ENCODE measurements at regions not wholly inside any gene's neighbourhood (a gene's known extent, or its start where the extent isn't known, plus 50 kb on each side); places are given as distances from the start of the nearest gene placed in this dataset.

DNA sequence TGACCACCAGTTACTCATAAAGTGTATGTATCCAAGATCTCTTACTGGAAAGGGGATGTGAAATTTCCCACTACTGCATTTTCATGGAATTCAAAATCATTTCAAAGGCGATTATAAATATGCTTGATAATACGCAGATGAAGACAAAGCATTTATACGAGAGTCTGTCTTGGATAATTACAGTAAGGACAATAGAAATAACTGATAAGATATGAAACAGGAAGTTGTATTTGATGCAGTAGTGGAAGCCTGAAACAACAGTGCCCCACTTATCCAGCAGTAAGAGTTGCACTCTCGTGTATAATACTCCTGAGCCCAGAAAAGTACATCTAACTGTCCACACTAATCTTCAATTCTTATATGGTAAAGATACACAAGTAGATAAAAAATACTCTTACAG, 188.7 kb upstream of the POU5F2 start:
- intact Hi-C loops (cut with micrococcal nuclease): no loop called here
- no peak overlapping the region for H3K4me3 Mint-ChIP-seq (ENCODE audit: unreplicated experiment)
- H3K27me3 Mint-ChIP-seq (ENCODE audit: insufficient read depth, unreplicated experiment): no peaks in the 10 kb centered on the region
- TF ChIP-seq, protein P1, sequence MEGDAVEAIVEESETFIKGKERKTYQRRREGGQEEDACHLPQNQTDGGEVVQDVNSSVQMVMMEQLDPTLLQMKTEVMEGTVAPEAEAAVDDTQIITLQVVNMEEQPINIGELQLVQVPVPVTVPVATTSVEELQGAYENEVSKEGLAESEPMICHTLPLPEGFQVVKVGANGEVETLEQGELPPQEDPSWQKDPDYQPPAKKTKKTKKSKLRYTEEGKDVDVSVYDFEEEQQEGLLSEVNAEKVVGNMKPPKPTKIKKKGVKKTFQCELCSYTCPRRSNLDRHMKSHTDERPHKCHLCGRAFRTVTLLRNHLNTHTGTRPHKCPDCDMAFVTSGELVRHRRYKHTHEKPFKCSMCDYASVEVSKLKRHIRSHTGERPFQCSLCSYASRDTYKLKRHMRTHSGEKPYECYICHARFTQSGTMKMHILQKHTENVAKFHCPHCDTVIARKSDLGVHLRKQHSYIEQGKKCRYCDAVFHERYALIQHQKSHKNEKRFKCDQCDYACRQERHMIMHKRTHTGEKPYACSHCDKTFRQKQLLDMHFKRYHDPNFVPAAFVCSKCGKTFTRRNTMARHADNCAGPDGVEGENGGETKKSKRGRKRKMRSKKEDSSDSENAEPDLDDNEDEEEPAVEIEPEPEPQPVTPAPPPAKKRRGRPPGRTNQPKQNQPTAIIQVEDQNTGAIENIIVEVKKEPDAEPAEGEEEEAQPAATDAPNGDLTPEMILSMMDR (IDR thresholded peaks at IDR 0.05; ENCODE audit: unreplicated experiment): no peak
- no peaks in the 10 kb centered on the region for H3K9me3 Mint-ChIP-seq (ENCODE audit: unreplicated experiment)
- H3K4me1 Mint-ChIP-seq (ENCODE audit: insufficient read depth, unreplicated experiment): peaks cover 21% of the 10 kb centered on the region
- no peak for DNase-seq (ENCODE audit: unreplicated experiment)
- H3K27ac Mint-ChIP-seq (ENCODE audit: low read depth, unreplicated experiment): no peak overlapping the region
- no TSS peak for BruUV-seq (replicated peaks)
- ChIA-PET POLR2A (no interaction called here), CTCF (interaction anchor here (0.8 kb wide), 1 partner anchor 190 kb away, joined by 3 read pairs; no protein-coding TSS in a partner anchor)
- peaks cover 5% of the 10 kb centered on the region for H3K36me3 Mint-ChIP-seq (ENCODE audit: insufficient read depth, unreplicated experiment)

GRCh38 chr5:93929131-93929530, 187.7 kb upstream of the POU5F2 start:
- Mint-ChIP-seq H3K4me1 (ENCODE audit: insufficient read depth, unreplicated experiment) (peaks cover 30% of the 10 kb centered on the region), H3K27me3 (ENCODE audit: insufficient read depth, unreplicated experiment) (no peaks in the 10 kb centered on the region), H3K4me3 (ENCODE audit: unreplicated experiment) (no peak overlapping the region), H3K36me3 (ENCODE audit: insufficient read depth, unreplicated experiment) (peaks cover 5% of the 10 kb centered on the region), H3K9me3 (ENCODE audit: unreplicated experiment) (no peaks in the 10 kb centered on the region), H3K27ac (ENCODE audit: low read depth, unreplicated experiment) (no peak overlapping the region)
- TF ChIP-seq, protein P1 (IDR thresholded peaks at IDR 0.05; ENCODE audit: unreplicated experiment): no peak
- DNase-seq (ENCODE audit: unreplicated experiment): no peak
- BruUV-seq (replicated peaks): no TSS peak
- ChIA-PET POLR2A (no interaction called here), CTCF (no interaction called here)
- intact Hi-C loops (cut with micrococcal nuclease): no loop called here

DNA sequence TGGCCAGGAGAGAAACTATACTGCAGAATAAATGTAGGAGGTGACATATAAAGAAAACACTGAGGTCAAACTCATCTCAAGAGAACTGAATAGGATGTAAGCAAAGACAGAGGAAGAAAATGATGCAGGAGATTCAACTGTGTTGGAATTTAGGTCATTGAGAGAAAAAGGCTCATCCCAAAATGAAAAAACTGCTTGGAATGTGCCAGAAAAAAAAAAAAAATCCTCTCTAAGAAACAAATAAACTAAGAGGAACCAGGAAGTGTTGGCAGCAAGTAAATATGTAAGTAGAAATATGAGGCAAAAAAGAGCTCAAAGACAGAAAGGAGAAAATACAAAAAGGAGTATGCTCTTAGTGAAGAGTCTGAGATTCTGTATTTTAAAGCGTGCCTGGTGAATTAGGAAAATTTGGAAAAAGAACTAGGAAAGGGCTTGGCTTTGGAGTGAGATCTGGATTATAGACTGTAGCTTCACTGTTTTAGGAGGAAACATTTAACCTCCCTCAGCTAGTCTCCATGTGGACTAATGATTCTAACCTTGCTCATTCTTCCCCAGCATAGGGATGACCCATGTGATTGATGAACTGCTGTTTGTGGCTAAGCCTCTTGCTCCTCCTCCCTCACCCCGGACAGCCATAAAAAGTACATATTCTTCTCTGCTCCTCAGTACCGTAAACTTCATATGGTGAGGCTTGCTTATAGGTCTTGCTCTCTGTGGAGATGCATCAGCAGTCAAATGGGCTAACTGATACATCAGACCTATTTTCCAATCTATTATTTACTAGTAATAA, 185.6 kb upstream of the POU5F2 start:
- BruUV-seq (replicated peaks): no TSS peak

GRCh38 chr5:93925321-93925720, 183.9 kb upstream of the POU5F2 start:
- Mint-ChIP-seq H3K36me3 (ENCODE audit: insufficient read depth, unreplicated experiment) (no peaks in the 10 kb centered on the region), H3K4me3 (ENCODE audit: unreplicated experiment) (no peak overlapping the region), H3K4me1 (ENCODE audit: insufficient read depth, unreplicated experiment) (peaks cover 30% of the 10 kb centered on the region), H3K27me3 (ENCODE audit: insufficient read depth, unreplicated experiment) (no peaks in the 10 kb centered on the region), H3K9me3 (ENCODE audit: unreplicated experiment) (no peaks in the 10 kb centered on the region), H3K27ac (ENCODE audit: low read depth, unreplicated experiment) (no peak overlapping the region)
- TF ChIP-seq, protein P1 (IDR thresholded peaks at IDR 0.05; ENCODE audit: unreplicated experiment): no peak
- BruUV-seq (replicated peaks): no TSS peak
- intact Hi-C loops (cut with micrococcal nuclease): no loop called here
- DNase-seq (ENCODE audit: unreplicated experiment): peak; percentile 80
- POLR2A ChIA-PET: interaction anchor here (0.8 to 2.0 kb wide), 2 partner anchors 12 to 65 kb away, joined by 3 to 6 read pairs; no protein-coding TSS in a partner anchor
- CTCF ChIA-PET: interaction anchor here (0.5 to 2.4 kb wide), 3 partner anchors 10 to 173 kb away, joined by 3 to 7 read pairs (median 5); no protein-coding TSS in a partner anchor

More for the DNA sequence above, 185.6 kb upstream of the POU5F2 start:
- H3K36me3 Mint-ChIP-seq (ENCODE audit: insufficient read depth, unreplicated experiment): peaks cover 3% of the 10 kb centered on the region
- TF ChIP-seq, protein P1 (IDR thresholded peaks at IDR 0.05; ENCODE audit: unreplicated experiment): no peak
- H3K9me3 Mint-ChIP-seq (ENCODE audit: unreplicated experiment): no peaks in the 10 kb centered on the region
- no peaks in the 10 kb centered on the region for H3K27me3 Mint-ChIP-seq (ENCODE audit: insufficient read depth, unreplicated experiment)
- CTCF ChIA-PET: interaction anchor here (0.7 to 2.4 kb wide), 4 partner anchors 11 to 532 kb away, joined by 3 to 7 read pairs (median 4); no protein-coding TSS in a partner anchor
- no peak for DNase-seq (ENCODE audit: unreplicated experiment)
- no peak overlapping the region for H3K4me3 Mint-ChIP-seq (ENCODE audit: unreplicated experiment)
- POLR2A ChIA-PET: no interaction called here
- intact Hi-C loops (cut with micrococcal nuclease): no loop called here
- no peak overlapping the region for H3K27ac Mint-ChIP-seq (ENCODE audit: low read depth, unreplicated experiment)
- peaks cover 30% of the 10 kb centered on the region for H3K4me1 Mint-ChIP-seq (ENCODE audit: insufficient read depth, unreplicated experiment)

All from MCF 10A (cell line).